GM23338 (cell line): ENCODE measurements at regions not wholly inside any gene's neighbourhood (a gene's known extent, or its start where the extent isn't known, plus 50 kb on each side); places are given as distances from the start of the nearest gene placed in this dataset.

Source experiments
- ATAC-seq: fragments of 200-7000 bp; cut with Tn5 transposase; 3 replicates; pipeline ENCODE4 v1.9.1; 2020
- DNase-seq: peaks from one replicate; pipeline ENCODE4 v3.0.0-alpha.2; 2015; ENCODE audit warnings: low spot score
- H2AFZ ChIP-seq: fragments of 200-600 bp; sonication (generic); 2 replicates; pipeline ENCODE4 v1.8.0; 2016; ENCODE audit warnings: antibody characterized with exemption, mild to moderate bottlenecking, moderate library complexity
- H3F3A ChIP-seq: fragments of 200-600 bp; sonication (generic); replicated peaks from 2 replicates; pipeline ENCODE4 v1.8.0; 2017; ENCODE audit warnings: antibody characterized with exemption, mixed run types, low read depth
- H3K27ac ChIP-seq: fragments of 200-600 bp; sonication (generic); 2 replicates; pipeline ENCODE4 v1.6.1; 2016; ENCODE audit warnings: low read depth
- H3K27me3 ChIP-seq: fragments of 200-600 bp; sonication (generic); 2 replicates; pipeline ENCODE4 v1.8.0; 2016; ENCODE audit warnings: mild to moderate bottlenecking, mixed run types, moderate library complexity; ENCODE audit not compliant: insufficient read depth
- H3K36me3 ChIP-seq: fragments of 200-600 bp; sonication (generic); 2 replicates; pipeline ENCODE4 v1.8.0; 2016; ENCODE audit warnings: mild to moderate bottlenecking; ENCODE audit not compliant: insufficient read depth
- H3K4me1 ChIP-seq: fragments of 200-600 bp; sonication (generic); 2 replicates; pipeline ENCODE4 v1.8.0; 2016; ENCODE audit warnings: mild to moderate bottlenecking, moderate library complexity; ENCODE audit not compliant: insufficient read depth
- H3K4me2 ChIP-seq: fragments of 200-600 bp; sonication (generic); 2 replicates; pipeline ENCODE4 v1.7.1; 2017; ENCODE audit warnings: mixed run types
- H3K4me3 ChIP-seq: fragments of 200-600 bp; sonication (generic); 2 replicates; pipeline ENCODE4 v1.6.1; 2016; ENCODE audit warnings: mixed run types
- H3K79me2 ChIP-seq: fragments of 200-600 bp; sonication (generic); replicated peaks from 2 replicates; pipeline ENCODE4 v1.8.0; 2017; ENCODE audit warnings: mild to moderate bottlenecking; ENCODE audit not compliant: insufficient read depth
- H3K9me2 ChIP-seq: fragments of 200-600 bp; sonication (generic); 2 replicates; pipeline ENCODE4 v1.8.0; 2017; ENCODE audit not compliant: insufficient read depth
- H4K20me1 ChIP-seq: fragments of 200-600 bp; sonication (generic); replicated peaks from 2 replicates; pipeline ENCODE4 v1.8.0; 2017; ENCODE audit warnings: mild to moderate bottlenecking; ENCODE audit not compliant: insufficient read depth
- H3K27ac Mint-ChIP-seq: 2 replicates; pipeline ENCODE4 v1.8.0; 2020; ENCODE audit warnings: inconsistent platforms, mild to moderate bottlenecking, moderate library complexity, mixed read lengths
- H3K27me3 Mint-ChIP-seq: 3 replicates; pipeline ENCODE4 v1.8.0; 2022; ENCODE audit warnings: low read depth, mild to moderate bottlenecking, moderate library complexity, mixed read lengths, inconsistent platforms; ENCODE audit not compliant: insufficient read depth, poor library complexity
- H3K36me3 Mint-ChIP-seq: 3 replicates; pipeline ENCODE4 v1.8.0; 2021; ENCODE audit warnings: low read depth, mild to moderate bottlenecking, inconsistent platforms, moderate library complexity, mixed read lengths
- H3K4me1 Mint-ChIP-seq: 3 replicates; pipeline ENCODE4 v1.8.0; 2020; ENCODE audit warnings: mild to moderate bottlenecking, inconsistent platforms, mixed read lengths
- H3K4me3 Mint-ChIP-seq: 3 replicates; pipeline ENCODE4 v1.8.0; 2021; ENCODE audit warnings: moderate library complexity, mild to moderate bottlenecking, inconsistent platforms, mixed read lengths
- H3K9me3 Mint-ChIP-seq: 3 replicates; pipeline ENCODE4 v1.8.0; 2020; ENCODE audit warnings: moderate library complexity, mild to moderate bottlenecking, inconsistent platforms, mixed read lengths
- CREB1 ChIP-seq: fragments of 250-450 bp; sonication (Bioruptor Pico); IDR thresholded peaks from 2 replicates; pipeline ENCODE4 v1.5.0; 2020; ENCODE audit warnings: low read depth, mild to moderate bottlenecking, moderate library complexity
- EZH2 ChIP-seq: fragments of 200-600 bp; sonication (generic); IDR thresholded peaks from one replicate; pipeline ENCODE4 v1.8.0; 2017; ENCODE audit warnings: antibody characterized with exemption, mild to moderate bottlenecking, low read depth; ENCODE audit not compliant: unreplicated experiment
- EZH2phosphoT487 ChIP-seq: fragments of 200-600 bp; sonication (generic); IDR thresholded peaks from one replicate; pipeline ENCODE4 v1.8.1; 2018; ENCODE audit warnings: antibody characterized with exemption; ENCODE audit not compliant: unreplicated experiment
- JUNB ChIP-seq: IDR thresholded peaks from one replicate; pipeline ENCODE4 v1.6.1; 2016; ENCODE audit warnings: antibody characterized with exemption; ENCODE audit not compliant: unreplicated experiment
- NANOG ChIP-seq: IDR thresholded peaks from 2 replicates; pipeline ENCODE4 v1.6.1; 2016; ENCODE audit warnings: antibody characterized with exemption, borderline replicate concordance
- POLR2AphosphoS5 ChIP-seq: IDR thresholded peaks from 2 replicates; pipeline ENCODE4 v1.6.1; 2016; ENCODE audit warnings: antibody characterized with exemption, low read depth
- STAT1 ChIP-seq: IDR thresholded peaks from one replicate; pipeline ENCODE4 v1.6.1; 2016; ENCODE audit warnings: antibody characterized with exemption; ENCODE audit not compliant: unreplicated experiment
- ZNF114 ChIP-seq: fragments of 250-450 bp; sonication (Bioruptor Pico); IDR thresholded peaks from 2 replicates; pipeline ENCODE4 v1.5.0; 2020; ENCODE audit warnings: mild to moderate bottlenecking, moderate library complexity
- ZNF331 ChIP-seq: fragments of 250-450 bp; sonication (Bioruptor Pico); IDR thresholded peaks from 2 replicates; pipeline ENCODE4 v1.5.0; 2020; ENCODE audit warnings: low read depth, mild to moderate bottlenecking, moderate library complexity
- TF ChIP-seq, protein P1 (sequence below): IDR thresholded peaks from one replicate; pipeline ENCODE4 v1.6.1; 2018; ENCODE audit warnings: antibody characterized with exemption; ENCODE audit not compliant: unreplicated experiment
- TF ChIP-seq, protein P2 (sequence below): IDR thresholded peaks from 2 replicates; pipeline ENCODE4 v1.6.1; 2016; ENCODE audit warnings: antibody characterized with exemption
- TF ChIP-seq, protein P3 (sequence below), 2 experiments: fragments of 200-600 bp in 1 of 2; sonication (generic) in 1 of 2; conservative IDR thresholded peaks; 2 replicates each; pipeline versions ENCODE4 v1.5.1 to v1.6.1; 2016 to 2017; ENCODE audit warnings: antibody characterized with exemption in 2 of 2, low read depth in 2 of 2, mild to moderate bottlenecking in 2 of 2, moderate library complexity in 1 of 2
- TF ChIP-seq, protein P4 (sequence below): fragments of 250-450 bp; sonication (Bioruptor Pico); IDR thresholded peaks from 2 replicates; pipeline ENCODE4 v1.5.0; 2020; ENCODE audit warnings: mild to moderate bottlenecking, moderate library complexity

DNA sequence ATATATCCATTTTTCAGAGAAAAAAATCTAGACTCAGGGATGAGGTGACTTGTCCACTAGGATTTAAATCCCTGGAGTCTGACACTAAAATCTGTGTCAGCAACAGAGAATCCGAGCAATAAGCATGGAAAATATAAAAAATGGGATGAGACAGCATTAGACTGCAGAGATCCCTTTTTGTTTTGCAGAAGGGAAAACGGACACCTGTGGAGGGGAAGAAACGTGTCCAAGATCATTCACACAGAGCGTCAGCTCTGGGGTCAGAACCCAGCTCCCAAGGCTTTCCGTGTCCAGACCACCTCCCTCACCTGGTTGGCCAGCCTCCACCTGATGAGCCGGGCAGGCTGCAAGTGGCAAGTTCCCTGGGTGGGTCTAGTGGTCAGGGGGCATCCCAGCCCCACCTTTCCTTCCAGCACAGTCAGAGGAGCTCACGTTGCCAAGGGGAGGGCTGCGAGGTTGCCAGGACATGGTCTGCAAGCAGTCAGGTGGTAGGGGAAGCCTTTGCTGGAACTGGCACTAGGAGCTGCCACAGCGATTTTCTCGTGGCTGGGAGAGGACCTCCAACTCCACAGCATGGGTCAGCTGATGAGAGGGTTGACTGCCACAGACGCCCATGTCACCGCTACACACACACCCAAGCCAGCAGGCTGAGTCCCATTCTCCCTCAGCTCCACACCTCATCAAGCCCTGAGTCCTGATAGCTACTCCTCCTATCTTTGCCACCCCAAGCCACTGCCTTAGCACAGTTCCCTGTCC, 65.9 kb upstream of the CPLX2 start:
- Mint-ChIP-seq H3K9me3 (no peaks in the 10 kb centered on the region; the same call in 2 of the 3 replicates), H3K36me3 (no peaks in the 10 kb centered on the region; the same call in 2 of the 3 replicates), H3K27me3 (peaks cover 9% of the 10 kb centered on the region), H3K27ac (no peak overlapping the region), H3K4me3 (no peak overlapping the region), H3K4me1 (peaks cover 32% of the 10 kb centered on the region)
- Histone ChIP-seq H4K20me1 (no peaks in the 10 kb centered on the region), H3K9me2 (no peaks in the 10 kb centered on the region), H3K4me2 (no peak overlapping the region), H3K4me3 (no peak overlapping the region), H3F3A (no peaks in the 10 kb centered on the region), H3K27me3 (no peaks in the 10 kb centered on the region), H3K79me2 (no peaks in the 10 kb centered on the region), H3K27ac (no peak overlapping the region), H2AFZ (no peak overlapping the region), H3K36me3 (no peaks in the 10 kb centered on the region), H3K4me1 (peaks cover 2% of the 10 kb centered on the region; the same call in 1 of the 2 replicates)
- no peak for ATAC-seq
- TF ChIP-seq JUNB (no peak), NANOG (no peak), POLR2AphosphoS5 (no peak), ZNF114 (no peak), EZH2 (no peak), ZNF331 (CRISPR knock-in tag) (no peak), EZH2phosphoT487 (no peak), STAT1 (no peak), CREB1 (no peak)
- TF ChIP-seq, protein P1, sequence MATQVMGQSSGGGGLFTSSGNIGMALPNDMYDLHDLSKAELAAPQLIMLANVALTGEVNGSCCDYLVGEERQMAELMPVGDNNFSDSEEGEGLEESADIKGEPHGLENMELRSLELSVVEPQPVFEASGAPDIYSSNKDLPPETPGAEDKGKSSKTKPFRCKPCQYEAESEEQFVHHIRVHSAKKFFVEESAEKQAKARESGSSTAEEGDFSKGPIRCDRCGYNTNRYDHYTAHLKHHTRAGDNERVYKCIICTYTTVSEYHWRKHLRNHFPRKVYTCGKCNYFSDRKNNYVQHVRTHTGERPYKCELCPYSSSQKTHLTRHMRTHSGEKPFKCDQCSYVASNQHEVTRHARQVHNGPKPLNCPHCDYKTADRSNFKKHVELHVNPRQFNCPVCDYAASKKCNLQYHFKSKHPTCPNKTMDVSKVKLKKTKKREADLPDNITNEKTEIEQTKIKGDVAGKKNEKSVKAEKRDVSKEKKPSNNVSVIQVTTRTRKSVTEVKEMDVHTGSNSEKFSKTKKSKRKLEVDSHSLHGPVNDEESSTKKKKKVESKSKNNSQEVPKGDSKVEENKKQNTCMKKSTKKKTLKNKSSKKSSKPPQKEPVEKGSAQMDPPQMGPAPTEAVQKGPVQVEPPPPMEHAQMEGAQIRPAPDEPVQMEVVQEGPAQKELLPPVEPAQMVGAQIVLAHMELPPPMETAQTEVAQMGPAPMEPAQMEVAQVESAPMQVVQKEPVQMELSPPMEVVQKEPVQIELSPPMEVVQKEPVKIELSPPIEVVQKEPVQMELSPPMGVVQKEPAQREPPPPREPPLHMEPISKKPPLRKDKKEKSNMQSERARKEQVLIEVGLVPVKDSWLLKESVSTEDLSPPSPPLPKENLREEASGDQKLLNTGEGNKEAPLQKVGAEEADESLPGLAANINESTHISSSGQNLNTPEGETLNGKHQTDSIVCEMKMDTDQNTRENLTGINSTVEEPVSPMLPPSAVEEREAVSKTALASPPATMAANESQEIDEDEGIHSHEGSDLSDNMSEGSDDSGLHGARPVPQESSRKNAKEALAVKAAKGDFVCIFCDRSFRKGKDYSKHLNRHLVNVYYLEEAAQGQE: no peak
- TF ChIP-seq, protein P2, sequence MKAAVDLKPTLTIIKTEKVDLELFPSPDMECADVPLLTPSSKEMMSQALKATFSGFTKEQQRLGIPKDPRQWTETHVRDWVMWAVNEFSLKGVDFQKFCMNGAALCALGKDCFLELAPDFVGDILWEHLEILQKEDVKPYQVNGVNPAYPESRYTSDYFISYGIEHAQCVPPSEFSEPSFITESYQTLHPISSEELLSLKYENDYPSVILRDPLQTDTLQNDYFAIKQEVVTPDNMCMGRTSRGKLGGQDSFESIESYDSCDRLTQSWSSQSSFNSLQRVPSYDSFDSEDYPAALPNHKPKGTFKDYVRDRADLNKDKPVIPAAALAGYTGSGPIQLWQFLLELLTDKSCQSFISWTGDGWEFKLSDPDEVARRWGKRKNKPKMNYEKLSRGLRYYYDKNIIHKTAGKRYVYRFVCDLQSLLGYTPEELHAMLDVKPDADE: no peak
- TF ChIP-seq, protein P3, sequence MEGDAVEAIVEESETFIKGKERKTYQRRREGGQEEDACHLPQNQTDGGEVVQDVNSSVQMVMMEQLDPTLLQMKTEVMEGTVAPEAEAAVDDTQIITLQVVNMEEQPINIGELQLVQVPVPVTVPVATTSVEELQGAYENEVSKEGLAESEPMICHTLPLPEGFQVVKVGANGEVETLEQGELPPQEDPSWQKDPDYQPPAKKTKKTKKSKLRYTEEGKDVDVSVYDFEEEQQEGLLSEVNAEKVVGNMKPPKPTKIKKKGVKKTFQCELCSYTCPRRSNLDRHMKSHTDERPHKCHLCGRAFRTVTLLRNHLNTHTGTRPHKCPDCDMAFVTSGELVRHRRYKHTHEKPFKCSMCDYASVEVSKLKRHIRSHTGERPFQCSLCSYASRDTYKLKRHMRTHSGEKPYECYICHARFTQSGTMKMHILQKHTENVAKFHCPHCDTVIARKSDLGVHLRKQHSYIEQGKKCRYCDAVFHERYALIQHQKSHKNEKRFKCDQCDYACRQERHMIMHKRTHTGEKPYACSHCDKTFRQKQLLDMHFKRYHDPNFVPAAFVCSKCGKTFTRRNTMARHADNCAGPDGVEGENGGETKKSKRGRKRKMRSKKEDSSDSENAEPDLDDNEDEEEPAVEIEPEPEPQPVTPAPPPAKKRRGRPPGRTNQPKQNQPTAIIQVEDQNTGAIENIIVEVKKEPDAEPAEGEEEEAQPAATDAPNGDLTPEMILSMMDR (conservative IDR thresholded peaks at IDR 0.05; ENCODE audit: low read depth in 2 of 2): no peak
- TF ChIP-seq, protein P4, sequence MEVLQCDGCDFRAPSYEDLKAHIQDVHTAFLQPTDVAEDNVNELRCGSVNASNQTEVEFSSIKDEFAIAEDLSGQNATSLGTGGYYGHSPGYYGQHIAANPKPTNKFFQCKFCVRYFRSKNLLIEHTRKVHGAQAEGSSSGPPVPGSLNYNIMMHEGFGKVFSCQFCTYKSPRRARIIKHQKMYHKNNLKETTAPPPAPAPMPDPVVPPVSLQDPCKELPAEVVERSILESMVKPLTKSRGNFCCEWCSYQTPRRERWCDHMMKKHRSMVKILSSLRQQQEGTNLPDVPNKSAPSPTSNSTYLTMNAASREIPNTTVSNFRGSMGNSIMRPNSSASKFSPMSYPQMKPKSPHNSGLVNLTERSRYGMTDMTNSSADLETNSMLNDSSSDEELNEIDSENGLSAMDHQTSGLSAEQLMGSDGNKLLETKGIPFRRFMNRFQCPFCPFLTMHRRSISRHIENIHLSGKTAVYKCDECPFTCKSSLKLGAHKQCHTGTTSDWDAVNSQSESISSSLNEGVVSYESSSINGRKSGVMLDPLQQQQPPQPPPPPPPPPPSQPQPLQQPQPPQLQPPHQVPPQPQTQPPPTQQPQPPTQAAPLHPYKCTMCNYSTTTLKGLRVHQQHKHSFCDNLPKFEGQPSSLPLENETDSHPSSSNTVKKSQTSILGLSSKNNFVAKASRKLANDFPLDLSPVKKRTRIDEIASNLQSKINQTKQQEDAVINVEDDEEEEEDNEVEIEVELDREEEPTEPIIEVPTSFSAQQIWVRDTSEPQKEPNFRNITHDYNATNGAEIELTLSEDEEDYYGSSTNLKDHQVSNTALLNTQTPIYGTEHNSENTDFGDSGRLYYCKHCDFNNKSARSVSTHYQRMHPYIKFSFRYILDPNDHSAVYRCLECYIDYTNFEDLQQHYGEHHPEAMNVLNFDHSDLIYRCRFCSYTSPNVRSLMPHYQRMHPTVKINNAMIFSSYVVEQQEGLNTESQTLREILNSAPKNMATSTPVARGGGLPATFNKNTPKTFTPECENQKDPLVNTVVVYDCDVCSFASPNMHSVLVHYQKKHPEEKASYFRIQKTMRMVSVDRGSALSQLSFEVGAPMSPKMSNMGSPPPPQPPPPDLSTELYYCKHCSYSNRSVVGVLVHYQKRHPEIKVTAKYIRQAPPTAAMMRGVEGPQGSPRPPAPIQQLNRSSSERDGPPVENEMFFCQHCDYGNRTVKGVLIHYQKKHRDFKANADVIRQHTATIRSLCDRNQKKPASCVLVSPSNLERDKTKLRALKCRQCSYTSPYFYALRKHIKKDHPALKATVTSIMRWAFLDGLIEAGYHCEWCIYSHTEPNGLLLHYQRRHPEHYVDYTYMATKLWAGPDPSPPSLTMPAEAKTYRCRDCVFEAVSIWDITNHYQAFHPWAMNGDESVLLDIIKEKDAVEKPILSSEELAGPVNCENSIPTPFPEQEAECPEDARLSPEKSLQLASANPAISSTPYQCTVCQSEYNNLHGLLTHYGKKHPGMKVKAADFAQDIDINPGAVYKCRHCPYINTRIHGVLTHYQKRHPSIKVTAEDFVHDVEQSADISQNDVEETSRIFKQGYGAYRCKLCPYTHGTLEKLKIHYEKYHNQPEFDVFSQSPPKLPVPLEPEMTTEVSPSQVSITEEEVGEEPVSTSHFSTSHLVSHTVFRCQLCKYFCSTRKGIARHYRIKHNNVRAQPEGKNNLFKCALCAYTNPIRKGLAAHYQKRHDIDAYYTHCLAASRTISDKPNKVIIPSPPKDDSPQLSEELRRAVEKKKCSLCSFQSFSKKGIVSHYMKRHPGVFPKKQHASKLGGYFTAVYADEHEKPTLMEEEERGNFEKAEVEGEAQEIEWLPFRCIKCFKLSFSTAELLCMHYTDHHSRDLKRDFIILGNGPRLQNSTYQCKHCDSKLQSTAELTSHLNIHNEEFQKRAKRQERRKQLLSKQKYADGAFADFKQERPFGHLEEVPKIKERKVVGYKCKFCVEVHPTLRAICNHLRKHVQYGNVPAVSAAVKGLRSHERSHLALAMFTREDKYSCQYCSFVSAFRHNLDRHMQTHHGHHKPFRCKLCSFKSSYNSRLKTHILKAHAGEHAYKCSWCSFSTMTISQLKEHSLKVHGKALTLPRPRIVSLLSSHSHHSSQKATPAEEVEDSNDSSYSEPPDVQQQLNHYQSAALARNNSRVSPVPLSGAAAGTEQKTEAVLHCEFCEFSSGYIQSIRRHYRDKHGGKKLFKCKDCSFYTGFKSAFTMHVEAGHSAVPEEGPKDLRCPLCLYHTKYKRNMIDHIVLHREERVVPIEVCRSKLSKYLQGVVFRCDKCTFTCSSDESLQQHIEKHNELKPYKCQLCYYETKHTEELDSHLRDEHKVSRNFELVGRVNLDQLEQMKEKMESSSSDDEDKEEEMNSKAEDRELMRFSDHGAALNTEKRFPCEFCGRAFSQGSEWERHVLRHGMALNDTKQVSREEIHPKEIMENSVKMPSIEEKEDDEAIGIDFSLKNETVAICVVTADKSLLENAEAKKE (CRISPR knock-in tag): no peak
- no peak for DNase-seq
